Hematopoietic multipotent progenitor cell treated with erythropoietin and hydrocortisone succinate and interleukin-3 and kit ligand, for 6 days (in vitro differentiated cells): ENCODE measurements at regions not wholly inside any gene's neighbourhood (a gene's known extent, or its start where the extent isn't known, plus 50 kb on each side); places are given as distances from the start of the nearest gene placed in this dataset.
"Not testable (repeated sequence)": the region's sequence is repeated elsewhere in the genome, so short reads cannot be mapped to it uniquely, and the experiment has no call there.

ENCODE experiments used
- DNase-seq: peaks from one replicate; pipeline ENCODE4 v3.0.0-alpha.2; 2015

GRCh38 chr4:114088481-114088880 lies 109.0 kb upstream of the ARSJ start:
- no peak for DNase-seq

GRCh38 chr4:114091546-114091945 lies 112.1 kb upstream of the ARSJ start:
- DNase-seq, result no peak

GRCh38 chr4:114093221-114093715 lies 113.8 kb upstream of the ARSJ start:
- no peak for DNase-seq

- no peak for DNase-seq
Measured at GRCh38 chr4:114100288-114101031, 121.0 kb upstream of the ARSJ start.

GRCh38 chr4:114103908-114104307 lies 124.5 kb upstream of the ARSJ start:
- DNase-seq, result no peak

GRCh38 chr4:114108869-114109268 lies 129.4 kb upstream of the ARSJ start:
- DNase-seq, result no peak

- no peak for DNase-seq
Measured at GRCh38 chr4:114109776-114110175, 130.3 kb upstream of the ARSJ start.

GRCh38 chr4:114115526-114115925 lies 136.1 kb upstream of the ARSJ start:
- no peak for DNase-seq

- no peak for DNase-seq
Measured at GRCh38 chr4:114116861-114117260, 137.4 kb upstream of the ARSJ start.

GRCh38 chr4:114121221-114121620 lies 141.8 kb upstream of the ARSJ start:
- no peak for DNase-seq

GRCh38 chr4:114132199-114132598 lies 152.8 kb upstream of the ARSJ start:
- DNase-seq, result no peak

- peak; percentile 16 for DNase-seq
Measured at GRCh38 chr4:114132830-114133229, 153.4 kb upstream of the ARSJ start.

- DNase-seq, result no peak
Measured at GRCh38 chr4:114136069-114136468, 156.6 kb upstream of the ARSJ start.

GRCh38 chr4:114137984-114138383 lies 158.5 kb upstream of the ARSJ start:
- no peak for DNase-seq

- no peak for DNase-seq
Measured at GRCh38 chr4:114146947-114147618, 167.6 kb upstream of the ARSJ start.

GRCh38 chr4:114147619-114148208 lies 168.3 kb upstream of the ARSJ start:
- peak; percentile 5 for DNase-seq

GRCh38 chr4:114148372-114149070 lies 169.1 kb upstream of the ARSJ start:
- DNase-seq, result not testable (repeated sequence)

GRCh38 chr4:114156371-114156770 lies 176.9 kb upstream of the ARSJ start:
- no peak for DNase-seq

GRCh38 chr4:114161809-114162208 lies 182.4 kb upstream of the ARSJ start:
- DNase-seq, result no peak

- DNase-seq, result no peak
Measured at GRCh38 chr4:114163051-114163450, 183.6 kb upstream of the ARSJ start.

GRCh38 chr4:114173968-114174367 lies 194.5 kb upstream of the ARSJ start:
- DNase-seq, result no peak

- DNase-seq, result no peak
Measured at GRCh38 chr4:114177628-114178027, 198.2 kb upstream of the ARSJ start.

- no peak for DNase-seq
Measured at GRCh38 chr4:114178392-114178791, 198.9 kb upstream of the ARSJ start.
